UCSD-AML1 (cell line): ENCODE measurements at regions not wholly inside any gene's neighbourhood (a gene's known extent, or its start where the extent isn't known, plus 50 kb on each side); places are given as distances from the start of the nearest gene placed in this dataset.
A peak's percentile ranks its signal among the peaks of the same experiment; 100 is the strongest.

Source experiments
- DNase-seq: peaks from one replicate; lab custom pipeline; 2025; ENCODE audit not compliant: unreplicated experiment; lab: John Stamatoyannopoulos, UW

DNA sequence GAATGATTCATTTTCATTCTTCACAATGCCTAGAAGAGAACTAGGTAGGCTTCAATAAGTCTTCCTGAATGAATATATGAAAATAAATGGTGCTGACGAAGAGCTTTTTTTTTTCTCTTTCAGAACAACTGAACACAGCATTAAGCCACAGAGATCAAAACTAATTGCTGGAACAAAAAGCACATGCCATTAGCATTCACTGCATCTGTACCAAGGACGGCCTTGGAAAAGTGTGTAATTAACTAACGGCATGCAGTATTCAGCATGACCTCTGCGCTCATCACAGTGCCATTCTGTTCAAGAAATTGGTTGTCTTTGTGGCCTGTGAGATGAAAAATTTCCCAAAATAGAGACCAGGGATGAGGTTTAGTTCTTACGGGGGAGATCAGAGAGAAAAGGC lies 99.3 kb downstream of the NUDT12 start:
- no peak for DNase-seq

DNA sequence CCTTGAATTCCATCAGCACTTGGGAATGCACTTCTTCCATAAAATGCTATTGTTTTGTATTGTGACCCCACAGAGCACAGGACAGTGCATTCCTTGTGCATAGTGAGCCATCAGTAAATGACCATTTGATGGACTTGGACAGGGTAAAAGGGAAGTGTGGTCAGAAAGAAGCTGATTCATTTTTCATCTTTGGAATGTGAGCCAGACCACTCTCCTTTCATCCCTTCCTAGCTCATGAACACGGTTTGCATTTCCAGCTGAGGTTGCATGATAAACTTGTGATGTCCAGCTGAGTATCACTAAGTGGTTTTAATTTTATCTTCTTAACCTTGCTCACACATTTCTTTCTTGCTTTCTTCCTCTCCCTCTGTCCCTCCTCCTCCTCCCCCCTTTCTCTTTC lies 101.3 kb downstream of the NUDT12 start:
- DNase-seq, result no peak

DNA sequence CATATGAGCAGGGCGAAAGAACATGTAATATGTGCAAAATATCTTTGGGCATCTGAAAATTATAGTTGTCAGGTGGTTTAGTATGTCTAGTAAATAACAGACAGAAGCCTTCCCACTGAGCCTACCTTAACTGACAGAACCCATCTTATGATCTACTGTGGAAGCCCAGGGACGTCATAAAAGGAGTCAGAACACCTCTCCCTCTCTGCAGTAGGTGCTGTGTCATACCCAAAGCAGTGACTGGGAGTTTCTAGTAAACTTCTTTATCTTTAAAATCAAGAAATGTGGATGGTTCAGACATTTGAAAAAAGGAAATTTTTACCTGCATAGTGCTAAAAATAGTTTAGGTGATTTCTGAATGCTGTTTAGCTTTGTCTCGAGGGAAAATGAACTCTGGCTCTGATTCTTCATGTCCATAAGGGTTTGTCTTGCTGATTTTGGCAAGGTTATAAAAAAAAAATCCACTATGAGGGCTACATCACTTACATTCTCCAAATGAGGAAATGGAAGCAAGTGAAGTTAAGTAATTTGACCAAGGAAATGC lies 104.0 kb downstream of the NUDT12 start:
- DNase-seq, result no peak

DNA sequence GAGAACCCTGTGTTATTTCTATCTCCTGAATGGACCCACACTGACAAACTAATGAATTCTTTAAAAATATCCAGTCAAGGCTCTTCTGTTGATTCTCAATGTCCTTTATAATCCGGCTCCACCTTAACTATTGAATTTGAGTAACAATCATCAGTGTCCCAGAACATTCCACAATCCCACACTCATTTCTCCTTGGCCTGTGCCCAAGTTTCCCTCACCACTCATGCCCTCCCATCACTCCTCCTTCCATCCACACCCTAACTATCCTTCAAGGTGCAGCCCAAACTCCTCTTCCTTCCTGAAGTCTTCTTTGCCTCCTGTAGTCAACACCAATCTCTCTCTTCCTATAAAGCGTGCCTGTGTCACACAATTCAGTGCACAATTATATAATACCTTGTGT lies 106.1 kb downstream of the NUDT12 start:
- DNase-seq, result no peak

DNA sequence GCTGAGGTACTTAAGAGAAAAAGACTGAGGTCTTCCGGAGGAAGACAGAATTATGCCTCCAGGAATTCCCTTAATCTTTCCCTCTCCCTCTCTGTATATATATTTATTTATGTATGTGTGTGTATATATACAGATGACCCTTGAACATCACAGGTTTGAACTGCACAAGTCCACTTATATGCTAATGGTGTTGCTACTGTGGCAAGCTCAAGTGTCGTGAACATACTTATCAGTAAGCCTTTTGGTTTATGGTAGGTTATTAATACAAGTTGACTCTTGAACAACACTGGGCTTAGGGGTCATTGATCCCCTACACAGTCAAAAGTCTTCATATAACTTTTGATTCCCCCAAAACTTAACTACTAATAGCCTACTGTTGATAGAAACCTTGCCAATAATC lies 106.8 kb downstream of the NUDT12 start:
- no peak for DNase-seq

DNA sequence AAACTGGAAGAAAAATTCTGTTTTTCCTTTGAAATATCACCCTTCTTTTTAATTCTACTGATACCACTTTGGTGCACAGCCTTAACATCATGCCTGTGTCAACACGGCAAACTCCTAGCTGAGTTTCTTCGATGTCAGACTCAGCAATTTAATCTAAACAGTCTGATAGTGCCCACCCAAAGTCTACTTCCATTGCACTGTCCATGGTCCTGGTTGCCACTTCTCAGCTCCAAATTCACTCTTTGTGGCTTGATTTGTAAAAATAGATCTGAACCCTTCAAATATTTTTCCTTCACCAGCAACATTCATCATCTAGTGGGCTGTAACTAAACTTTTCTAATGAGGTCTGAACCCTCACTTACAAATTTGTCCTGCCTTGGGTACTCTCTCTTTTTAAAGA lies 107.8 kb downstream of the NUDT12 start:
- no peak for DNase-seq

DNA sequence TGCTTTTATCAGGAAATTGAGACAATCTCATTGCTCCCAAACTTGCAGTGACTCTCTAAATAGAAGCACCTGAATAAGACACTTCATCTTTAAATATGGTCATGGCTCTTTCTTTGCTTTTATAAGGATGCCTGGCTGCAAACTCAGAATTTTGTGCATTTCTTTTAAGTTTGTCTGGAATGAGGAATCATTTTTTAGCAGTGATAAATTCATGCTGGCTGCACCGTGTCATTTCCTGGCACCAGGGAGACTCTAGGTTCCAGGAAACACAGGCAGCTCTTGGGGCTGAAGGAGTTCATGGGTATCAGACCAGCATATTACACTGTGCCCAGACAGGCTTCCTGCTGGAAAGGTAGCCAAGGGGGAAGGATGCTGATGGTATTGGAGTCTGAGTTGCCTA lies 109.9 kb downstream of the NUDT12 start:
- DNase-seq, result peak; percentile 5

DNA sequence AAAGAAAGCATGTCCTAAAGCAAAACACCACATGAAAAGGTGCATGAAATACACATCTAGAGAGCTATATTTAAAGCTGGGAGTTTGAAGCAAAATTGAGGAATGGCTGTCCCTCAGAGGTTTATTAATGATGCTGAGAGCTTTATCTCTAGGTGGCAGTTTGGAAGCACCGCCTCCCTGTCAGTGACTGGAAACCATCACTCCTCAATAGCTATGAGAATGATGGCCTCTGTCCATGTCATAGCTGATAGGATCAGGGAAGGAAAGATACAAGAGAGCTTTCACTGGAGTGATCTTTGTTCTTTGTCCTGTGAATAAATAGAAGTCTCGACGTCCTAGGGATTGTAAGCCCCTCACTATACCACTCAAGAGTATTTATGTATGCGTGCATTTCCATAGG lies 110.5 kb downstream of the NUDT12 start:
- no peak for DNase-seq

DNA sequence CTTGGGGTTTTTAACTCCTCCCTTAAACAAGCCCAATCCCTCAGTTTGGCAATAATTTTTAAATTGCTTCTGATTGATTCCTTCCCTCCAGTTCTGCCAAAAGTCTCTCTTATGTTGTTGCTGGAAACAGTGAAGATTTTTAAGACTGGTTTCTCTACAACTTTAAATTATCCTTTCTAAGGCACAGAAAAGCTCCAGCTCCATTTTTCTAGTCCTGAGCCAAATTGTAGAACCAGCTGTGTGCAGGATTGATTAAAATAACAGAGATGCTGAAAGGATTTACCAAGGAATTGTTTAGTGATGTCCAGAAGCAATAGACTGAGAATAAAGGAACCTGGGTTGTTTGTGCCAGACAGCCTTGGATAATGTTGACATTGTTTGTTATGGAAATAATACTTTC lies 111.3 kb downstream of the NUDT12 start:
- no peak for DNase-seq

DNA sequence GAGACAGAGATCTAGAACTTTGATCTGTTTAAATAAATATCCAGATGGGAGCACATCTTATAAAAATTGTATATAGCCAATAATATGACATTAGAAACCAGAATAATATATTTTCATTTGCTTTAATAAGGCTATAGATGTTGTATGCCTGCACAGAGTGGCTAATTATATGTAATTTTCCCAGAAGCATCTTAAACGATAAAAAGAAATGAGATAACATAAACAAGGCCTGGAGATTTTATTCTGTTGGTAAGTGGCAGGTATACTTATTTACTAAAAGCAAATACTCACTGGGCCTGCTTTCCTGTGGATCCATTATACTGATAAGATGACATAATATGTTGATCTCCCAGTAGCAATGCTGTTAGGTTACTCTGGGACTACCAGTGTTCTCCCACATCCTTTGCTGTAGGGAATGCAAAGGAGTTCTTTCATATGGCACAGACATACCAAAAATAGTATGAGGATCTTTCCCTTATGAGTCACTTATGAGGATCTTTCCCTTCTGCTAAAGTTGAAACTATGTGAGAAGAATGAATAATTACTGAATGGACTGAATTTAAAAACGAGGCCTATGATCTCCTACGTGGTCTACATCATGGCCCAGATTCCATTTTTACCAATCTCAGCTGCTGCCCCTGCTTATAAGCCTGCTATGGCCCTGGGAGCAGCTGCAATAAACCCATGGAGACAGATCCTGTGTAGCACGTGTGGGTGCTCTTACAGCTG lies 112.1 kb downstream of the NUDT12 start:
- no peak for DNase-seq

DNA sequence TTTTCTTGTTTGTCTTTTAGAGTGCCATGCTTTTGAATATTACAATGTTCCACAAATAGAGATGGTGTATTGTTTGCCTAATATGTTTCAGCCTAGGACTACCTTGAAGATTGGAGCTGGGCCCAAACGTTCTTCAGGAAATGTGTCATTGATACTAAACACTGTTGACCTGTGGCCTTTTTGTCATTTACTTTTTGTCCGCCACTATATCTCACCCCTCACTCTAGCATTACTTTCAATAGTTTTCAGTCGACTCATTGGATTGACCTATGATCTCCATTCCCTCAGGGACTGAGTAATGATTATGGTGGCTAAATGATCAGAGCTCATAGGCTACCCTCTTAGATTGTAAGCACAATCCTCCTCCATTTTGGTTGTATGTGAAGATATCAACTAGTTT lies 115.8 kb downstream of the NUDT12 start:
- no peak for DNase-seq

DNA sequence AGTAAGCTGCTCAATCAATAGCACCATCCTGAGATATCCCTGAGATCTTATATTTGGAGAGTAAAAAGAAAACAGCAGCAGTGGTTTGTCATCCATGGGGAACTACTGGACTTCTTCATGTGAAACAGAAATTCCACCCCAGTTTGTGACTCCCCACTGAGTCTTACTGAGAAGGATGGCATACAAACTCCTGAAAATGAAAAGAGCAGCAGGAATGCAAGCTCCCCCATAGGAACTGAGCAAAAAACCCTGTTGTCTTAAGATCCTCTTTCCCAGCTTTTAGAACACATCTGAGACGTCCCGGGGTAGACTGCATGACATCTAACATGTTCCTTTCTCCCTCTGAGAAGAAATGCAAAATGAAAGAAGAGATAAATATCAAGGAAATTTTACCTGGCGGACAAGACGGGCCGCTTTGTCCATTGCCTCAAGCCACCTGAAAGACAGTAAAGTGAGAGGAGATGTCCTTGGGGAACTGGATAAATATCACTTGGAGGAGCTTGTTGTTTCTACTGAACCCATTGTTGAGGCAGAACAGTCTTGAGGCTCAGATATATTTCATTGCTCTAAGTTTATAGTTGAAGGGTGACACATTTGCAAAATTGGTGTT lies 117.1 kb downstream of the NUDT12 start:
- DNase-seq, result no peak

DNA sequence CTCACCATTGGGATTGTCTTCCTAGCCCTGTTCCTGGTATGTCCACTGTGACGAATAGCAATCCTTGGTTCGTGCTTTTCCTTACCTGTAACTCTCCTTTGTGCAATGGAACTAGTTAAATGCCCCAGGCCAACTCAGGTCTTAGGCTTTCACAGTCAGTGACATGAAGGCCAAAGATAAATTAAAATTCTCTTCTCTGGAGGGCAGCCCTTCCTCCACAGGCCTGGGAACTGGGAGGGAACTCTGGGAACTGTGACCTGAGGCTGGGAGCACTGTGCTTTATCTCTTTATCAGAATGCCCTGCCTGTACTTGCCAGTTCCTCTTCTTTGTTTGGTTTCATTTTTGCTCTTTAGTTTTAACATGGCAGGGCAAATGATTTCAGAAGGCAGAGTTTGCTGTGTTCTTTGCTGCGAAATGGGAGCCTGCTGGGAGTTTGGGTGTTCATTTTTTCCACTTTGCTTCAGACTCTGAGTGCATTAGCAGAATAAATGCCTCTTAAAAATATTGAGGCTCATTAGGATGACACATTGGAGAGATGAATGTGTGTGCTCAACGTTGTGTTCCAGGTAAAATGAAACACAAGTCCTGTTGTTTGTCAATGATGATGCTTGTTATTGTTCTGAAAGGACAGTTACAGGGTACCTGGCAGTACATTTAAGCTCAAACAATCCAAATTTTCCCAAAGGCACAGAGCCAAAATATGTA lies 118.1 kb downstream of the NUDT12 start:
- peak; percentile 10 for DNase-seq

DNA sequence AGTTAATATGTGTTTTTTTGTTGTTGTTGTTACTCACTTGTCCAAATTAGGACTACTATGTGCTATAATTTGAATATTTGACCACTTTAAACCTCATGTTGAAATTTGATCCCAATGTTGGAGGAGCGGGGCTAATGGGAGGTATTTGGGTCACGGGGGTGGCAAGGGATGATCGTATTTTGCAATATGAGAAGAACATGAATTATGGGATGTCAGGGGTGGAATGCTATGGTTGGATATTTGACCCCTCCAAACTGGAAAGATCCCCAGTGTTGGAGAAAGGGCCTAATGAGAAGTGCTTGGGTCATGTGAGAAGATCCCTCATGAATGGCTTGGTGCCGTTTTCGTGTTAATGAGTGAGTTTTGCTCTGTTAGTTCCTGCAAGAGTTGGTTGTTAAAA lies 119.8 kb downstream of the NUDT12 start:
- no peak for DNase-seq

DNA sequence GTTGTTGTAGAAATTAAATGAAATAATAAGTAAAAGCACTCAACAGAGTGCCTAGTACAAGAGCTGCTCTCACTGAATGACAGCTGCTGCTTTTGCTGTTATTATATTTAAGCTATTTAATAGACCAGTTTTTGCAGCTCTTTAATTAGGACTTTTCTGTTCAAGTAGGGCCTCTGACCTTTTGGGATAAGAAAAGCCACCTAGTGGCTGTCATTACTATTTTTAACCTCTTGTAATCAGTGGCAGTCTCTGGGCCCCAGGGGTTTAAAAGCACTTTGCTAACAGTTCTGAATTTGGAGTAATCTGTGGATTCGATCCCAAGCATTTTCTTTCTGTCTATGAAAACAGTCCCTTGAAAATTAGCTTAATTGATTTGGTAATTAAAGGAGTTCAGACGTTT lies 121.1 kb downstream of the NUDT12 start:
- DNase-seq, result no peak

DNA sequence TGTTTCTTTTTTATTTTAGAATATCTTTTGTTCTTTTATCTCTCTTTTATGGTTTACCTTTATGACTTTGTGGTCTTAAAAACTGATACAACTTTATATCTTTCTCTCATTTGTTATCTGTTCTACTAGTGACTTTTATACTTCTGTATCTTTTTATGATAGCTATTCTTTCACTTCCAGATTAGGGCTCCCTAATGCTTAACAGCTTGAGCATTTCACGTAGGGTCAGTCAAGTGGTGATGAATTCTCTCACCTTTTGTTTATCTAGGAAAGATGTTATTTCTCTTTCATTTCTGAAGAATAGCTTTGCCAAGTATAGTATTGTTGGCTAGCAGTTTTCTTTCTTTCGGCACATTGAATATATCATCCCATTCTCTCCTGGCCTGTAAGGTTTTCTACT lies 123.6 kb downstream of the NUDT12 start:
- DNase-seq, result no peak

DNA sequence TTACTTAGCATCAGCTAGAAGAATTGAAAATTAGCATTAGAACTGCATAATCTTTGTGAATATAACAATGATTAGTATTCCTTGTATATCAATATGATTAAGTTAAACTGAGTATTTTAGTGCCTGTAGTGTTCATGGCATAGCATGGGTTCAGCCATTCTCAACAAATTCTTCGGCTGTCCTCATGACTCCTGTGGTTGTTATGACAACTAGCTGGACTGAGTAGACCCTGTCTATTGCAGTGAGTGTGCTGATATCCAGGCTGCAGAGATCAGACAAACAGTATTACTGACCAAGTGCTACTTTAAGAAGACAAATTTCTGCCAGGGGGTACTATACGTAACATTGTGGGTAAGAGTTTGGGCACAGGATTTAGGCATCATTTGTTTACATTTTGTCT lies 125.9 kb downstream of the NUDT12 start:
- DNase-seq, result no peak

DNA sequence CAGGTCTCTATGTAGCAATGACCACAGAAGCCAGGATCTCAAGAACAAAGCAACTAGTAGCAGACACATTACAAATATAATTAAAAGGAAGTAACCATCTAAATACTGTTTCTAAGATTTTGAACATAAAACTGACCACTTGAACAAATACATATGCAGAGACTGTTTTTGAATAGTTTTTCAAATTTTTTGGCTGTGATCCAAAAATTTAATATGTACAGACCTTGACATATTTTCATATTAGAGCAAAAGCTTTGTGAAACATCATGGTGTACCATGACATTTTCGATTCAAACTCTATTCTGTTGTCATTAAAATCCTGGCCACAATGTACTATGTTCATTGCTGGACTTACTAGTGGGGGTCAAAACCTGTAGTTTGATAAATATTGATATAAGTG lies 126.5 kb downstream of the NUDT12 start:
- no peak for DNase-seq

DNA sequence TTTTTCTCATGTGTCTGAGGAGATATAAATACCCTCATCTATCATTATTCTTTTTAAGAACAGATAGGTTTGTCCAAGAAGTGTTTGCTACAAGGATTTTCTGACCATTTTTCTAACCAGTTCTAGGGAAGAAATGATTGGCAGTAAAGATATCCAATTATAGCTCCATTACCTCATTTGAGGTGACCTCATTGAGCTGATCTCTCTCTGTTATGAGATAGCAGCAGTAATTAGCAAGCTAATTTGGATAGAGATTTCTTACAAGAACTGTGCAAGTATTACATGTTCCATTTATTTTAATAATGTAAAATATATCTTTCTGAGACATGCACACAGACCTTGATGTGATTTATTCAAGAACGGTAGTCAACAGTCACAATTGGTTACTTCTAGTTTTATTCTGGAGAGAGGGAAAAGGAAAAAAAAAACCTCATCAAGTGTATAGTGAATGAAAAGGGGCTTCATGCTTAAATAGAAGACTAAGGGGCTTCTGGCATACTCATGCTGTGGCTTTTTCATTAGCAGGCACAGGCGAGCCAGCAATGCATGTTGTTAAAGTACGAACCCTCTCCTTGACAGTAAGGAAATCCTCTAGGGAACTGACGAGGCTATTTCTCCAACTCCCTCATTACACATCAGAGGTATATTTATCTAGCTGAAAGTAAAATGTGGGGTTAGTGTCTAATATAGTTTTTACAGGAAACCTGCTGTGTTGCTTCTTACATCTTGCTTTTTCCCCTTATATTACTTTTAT lies 127.3 kb downstream of the NUDT12 start:
- DNase-seq, result no peak

DNA sequence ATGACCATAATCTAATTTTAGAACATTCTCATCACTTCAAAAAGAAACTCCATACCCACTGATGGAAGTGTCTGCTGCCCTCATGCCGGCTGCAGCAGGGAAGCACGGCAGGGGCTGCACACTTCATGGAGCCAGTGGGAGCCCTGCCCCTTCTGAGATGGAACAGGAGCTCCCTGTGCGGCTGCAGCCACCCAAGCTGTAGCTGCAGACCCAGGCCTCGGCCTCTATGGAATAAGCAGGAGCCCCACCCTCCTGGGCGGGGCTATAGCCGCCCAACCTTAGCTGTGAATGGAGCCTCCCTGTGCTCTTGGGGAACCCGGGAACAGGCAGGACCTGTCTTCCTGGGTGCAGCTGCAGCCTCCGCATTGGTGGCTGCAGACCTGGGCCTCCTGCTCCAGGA lies 128.5 kb downstream of the NUDT12 start:
- DNase-seq, result no peak

DNA sequence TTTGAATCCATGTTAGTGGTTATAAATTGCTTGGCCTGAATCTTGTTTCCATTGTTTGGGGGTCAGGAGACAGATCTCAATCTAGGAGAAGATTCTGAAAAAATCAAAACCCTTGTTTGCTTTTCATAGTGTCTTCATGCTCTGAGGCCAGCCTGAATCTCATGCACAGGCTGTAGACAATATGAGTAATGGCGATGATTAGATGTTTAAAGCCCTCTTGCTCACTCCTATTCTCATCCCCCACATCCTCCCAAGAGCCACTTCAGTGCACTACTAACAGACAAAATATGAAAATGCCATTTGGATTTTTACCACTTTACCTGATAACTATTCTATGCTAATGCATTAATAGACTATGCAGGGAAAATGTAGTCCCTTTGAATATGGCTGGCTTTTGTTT lies 129.4 kb downstream of the NUDT12 start:
- no peak for DNase-seq

DNA sequence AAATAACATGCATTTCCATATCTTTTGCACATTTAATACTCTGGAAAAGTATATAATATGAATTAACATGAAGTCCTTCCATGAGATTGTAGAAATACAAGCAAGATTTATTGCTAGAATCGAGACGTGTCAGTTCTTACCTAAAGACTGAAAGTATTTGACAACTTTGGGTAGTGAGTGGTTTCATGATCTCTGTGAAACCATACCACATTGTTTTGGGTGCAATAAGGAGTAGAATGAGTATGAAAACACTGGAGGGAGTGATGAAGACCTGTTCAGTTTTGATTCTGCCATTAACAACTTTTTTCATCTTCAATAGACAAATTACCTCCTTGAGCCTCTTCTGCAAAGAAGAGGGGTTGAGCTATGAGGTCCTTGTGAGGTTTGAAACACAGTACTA lies 133.7 kb downstream of the NUDT12 start:
- no peak for DNase-seq
